HG03342 (cell line): ENCODE measurements at regions not wholly inside any gene's neighbourhood (a gene's known extent, or its start where the extent isn't known, plus 50 kb on each side); places are given as distances from the start of the nearest gene placed in this dataset.
A peak's percentile ranks its signal among the peaks of the same experiment; 100 is the strongest.

Experiments
- ATAC-seq: cut with Tn5 transposase; IDR thresholded peaks from one replicate; pipeline ENCODE4 v1.9.1; 2021; ENCODE audit warnings: mild to moderate bottlenecking, moderate library complexity; ENCODE audit not compliant: unreplicated experiment

- no peak for ATAC-seq
Measured at GRCh38 chr5:27516437-27516836, 478.1 kb upstream of the CDH9 start.

GRCh38 chr5:27511061-27511460 lies 472.7 kb upstream of the CDH9 start:
- no peak for ATAC-seq

GRCh38 chr5:27503813-27504212 lies 465.4 kb upstream of the CDH9 start:
- ATAC-seq = no peak

- no peak for ATAC-seq
Measured at GRCh38 chr5:27502236-27502635, 463.9 kb upstream of the CDH9 start.

- no peak for ATAC-seq
Measured at GRCh38 chr5:27497491-27497890, 459.1 kb upstream of the CDH9 start.

GRCh38 chr5:27494887-27495286 lies 456.5 kb upstream of the CDH9 start:
- ATAC-seq = no peak

- ATAC-seq = no peak
Measured at GRCh38 chr5:27491746-27492439, 453.5 kb upstream of the CDH9 start.

GRCh38 chr5:27491047-27491446 lies 452.7 kb upstream of the CDH9 start:
- ATAC-seq = no peak

- no peak for ATAC-seq
Measured at GRCh38 chr5:27489701-27490100, 451.3 kb upstream of the CDH9 start.

- ATAC-seq = no peak
Measured at GRCh38 chr5:27482663-27483062, 444.3 kb upstream of the CDH9 start.

GRCh38 chr5:27479859-27480258 lies 441.5 kb upstream of the CDH9 start:
- ATAC-seq = no peak

GRCh38 chr5:27477550-27477949 lies 439.2 kb upstream of the CDH9 start:
- ATAC-seq = no peak

GRCh38 chr5:27476356-27476988 lies 438.1 kb upstream of the CDH9 start:
- ATAC-seq = no peak

- ATAC-seq = no peak
Measured at GRCh38 chr5:27475063-27475462, 436.7 kb upstream of the CDH9 start.

GRCh38 chr5:27474395-27474794 lies 436.0 kb upstream of the CDH9 start:
- no peak for ATAC-seq

GRCh38 chr5:27474047-27474309 lies 435.6 kb upstream of the CDH9 start:
- ATAC-seq = no peak

GRCh38 chr5:27473307-27474046 lies 435.1 kb upstream of the CDH9 start:
- no peak for ATAC-seq

GRCh38 chr5:27472871-27473270 lies 434.5 kb upstream of the CDH9 start:
- ATAC-seq = no peak

GRCh38 chr5:27472000-27472763 lies 433.8 kb upstream of the CDH9 start:
- ATAC-seq = peak; percentile 92

GRCh38 chr5:27466959-27467358 lies 428.6 kb upstream of the CDH9 start:
- ATAC-seq = no peak

- no peak for ATAC-seq
Measured at GRCh38 chr5:27465140-27465539, 426.8 kb upstream of the CDH9 start.
